Mesendoderm (in vitro differentiated cells): ENCODE measurements at regions not wholly inside any gene's neighbourhood (a gene's known extent, or its start where the extent isn't known, plus 50 kb on each side); places are given as distances from the start of the nearest gene placed in this dataset.

ENCODE experiments used
- DNase-seq: peaks from one replicate; pipeline ENCODE4 v3.0.0; 2013
- H2AK5ac ChIP-seq: 2 replicates; pipeline ENCODE4 v1.6.1; 2013; ENCODE audit warnings: low read length, inconsistent platforms
- H2BK120ac ChIP-seq: 2 replicates; pipeline ENCODE4 v1.6.1; 2013; ENCODE audit warnings: low read depth, mild to moderate bottlenecking, low read length, moderate library complexity, mixed read lengths
- H2BK15ac ChIP-seq: replicated peaks from 2 replicates; pipeline ENCODE4 v1.6.1; 2013; ENCODE audit warnings: low read depth, mild to moderate bottlenecking, moderate library complexity
- H2BK5ac ChIP-seq: 2 replicates; pipeline ENCODE4 v1.6.1; 2013; ENCODE audit warnings: low read length, inconsistent platforms
- H3K18ac ChIP-seq: 2 replicates; pipeline ENCODE4 v1.6.1; 2013; ENCODE audit warnings: mild to moderate bottlenecking, low read length, mixed read lengths
- H3K23ac ChIP-seq: one replicate; pipeline ENCODE4 v1.6.1; 2013; ENCODE audit warnings: low read length
- H3K27ac ChIP-seq: 2 replicates; pipeline ENCODE4 v1.5.1; 2013; ENCODE audit warnings: low read depth, mild to moderate bottlenecking, inconsistent platforms, low read length, moderate library complexity
- H3K27me3 ChIP-seq: 2 replicates; pipeline ENCODE4 v1.6.1; 2013; ENCODE audit warnings: low read length, control low read depth, mild to moderate bottlenecking, inconsistent platforms; ENCODE audit not compliant: insufficient read depth, poor library complexity
- H3K36me3 ChIP-seq: 2 replicates; pipeline ENCODE4 v1.6.1; 2013; ENCODE audit warnings: low read length, inconsistent platforms; ENCODE audit not compliant: control insufficient read depth, insufficient read depth
- H3K4ac ChIP-seq: one replicate; pipeline ENCODE4 v1.6.1; 2013; ENCODE audit warnings: low read depth, mild to moderate bottlenecking, low read length, moderate library complexity
- H3K4me1 ChIP-seq: 2 replicates; pipeline ENCODE4 v1.6.1; 2013; ENCODE audit warnings: low read depth, low read length, inconsistent platforms; ENCODE audit not compliant: control insufficient read depth
- H3K4me2 ChIP-seq: 2 replicates; pipeline ENCODE4 v1.6.1; 2013; ENCODE audit warnings: low read length
- H3K4me3 ChIP-seq: 2 replicates; pipeline ENCODE4 v1.5.1; 2013; ENCODE audit warnings: mild to moderate bottlenecking, low read length
- H3K56ac ChIP-seq: one replicate; pipeline ENCODE4 v1.6.1; 2013; ENCODE audit warnings: low read length
- H3K79me1 ChIP-seq: 2 replicates; pipeline ENCODE4 v1.6.1; 2013; ENCODE audit warnings: low read length, inconsistent platforms
- H3K79me2 ChIP-seq: 2 replicates; pipeline ENCODE4 v1.6.1; 2013; ENCODE audit warnings: mild to moderate bottlenecking, low read length; ENCODE audit not compliant: control insufficient read depth, insufficient read depth
- H3K9ac ChIP-seq: 2 replicates; pipeline ENCODE4 v1.6.1; 2013; ENCODE audit warnings: low read length, inconsistent platforms
- H4K5ac ChIP-seq: one replicate; pipeline ENCODE4 v1.6.1; 2013; ENCODE audit warnings: low read length
- H4K8ac ChIP-seq: one replicate; pipeline ENCODE4 v1.6.1; 2013; ENCODE audit warnings: low read depth, mild to moderate bottlenecking, control low read depth, low read length, moderate library complexity
- WGBS: extraction: QIAGEN DNeasy Blood & Tissue Kit; methylation state at CpG from one replicate; pipeline ENCODE4 v1.1.7; 2013; ENCODE audit warnings: low lambda C conversion rate, missing lambda C conversion rate; ENCODE audit not compliant: insufficient coverage; ENCODE audit errors: extremely low coverage; 5-methylcytosine and 5-hydroxymethylcytosine counted together

DNA sequence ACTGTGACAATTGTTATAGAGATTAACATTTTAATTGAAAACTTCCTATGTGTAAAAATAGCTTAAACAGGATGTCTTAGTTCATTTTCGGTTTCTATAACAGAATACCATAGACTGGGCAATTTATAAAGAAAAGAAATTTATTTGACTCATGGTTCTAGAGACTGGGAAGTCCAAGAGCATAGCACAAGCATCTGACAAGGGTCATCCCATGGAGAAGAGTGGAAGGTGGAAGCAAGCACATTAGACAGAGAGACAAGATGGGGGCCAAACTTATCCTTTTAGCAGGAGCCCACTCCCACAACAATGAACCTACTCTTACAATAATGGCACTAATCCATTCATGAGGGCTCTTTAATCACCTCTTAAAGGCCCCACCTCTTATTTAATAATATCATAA is 100.3 kb downstream of the FAM161A start:
- no peak overlapping the region for H2BK5ac ChIP-seq
- no peak overlapping the region for H4K5ac ChIP-seq
- H3K4me1 ChIP-seq = no peaks in the 10 kb centered on the region
- no peak overlapping the region for H3K18ac ChIP-seq
- H3K9ac ChIP-seq = no peak overlapping the region
- no peak overlapping the region for H3K4ac ChIP-seq
- no peaks in the 10 kb centered on the region for H3K79me2 ChIP-seq
- H2BK120ac ChIP-seq = no peak overlapping the region
- H4K8ac ChIP-seq = no peak overlapping the region
- H3K4me3 ChIP-seq = no peak overlapping the region
- no peak overlapping the region for H2AK5ac ChIP-seq
- no peak overlapping the region for H2BK15ac ChIP-seq
- no peak for DNase-seq
- no peaks in the 10 kb centered on the region for H3K36me3 ChIP-seq
- H3K4me2 ChIP-seq = no peak overlapping the region
- H3K23ac ChIP-seq = no peak overlapping the region
- no peaks in the 10 kb centered on the region for H3K27me3 ChIP-seq
- no peak overlapping the region for H3K56ac ChIP-seq
- no CpG with 5 or more reads among the region's 1 CpG for WGBS
- no peaks in the 10 kb centered on the region for H3K79me1 ChIP-seq
- no peak overlapping the region for H3K27ac ChIP-seq

DNA sequence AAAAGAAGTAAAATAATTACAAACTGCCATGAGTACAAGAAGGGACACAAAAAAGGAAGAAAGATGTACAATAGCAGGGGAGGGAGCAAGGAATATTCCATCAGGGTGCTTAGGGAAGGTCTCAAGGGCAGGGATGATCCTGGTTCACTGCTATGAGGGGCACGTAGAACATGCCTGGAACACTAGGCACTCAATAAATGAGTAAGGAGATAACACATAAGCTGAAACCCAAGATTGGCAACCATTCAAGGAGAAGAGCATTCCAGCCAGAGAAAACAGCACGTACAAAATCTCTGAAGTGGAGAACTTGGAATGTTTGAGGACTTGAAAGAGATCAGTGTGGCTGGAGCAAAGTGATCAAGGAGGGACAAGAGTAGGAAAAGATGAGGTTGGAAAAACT is 103.2 kb downstream of the FAM161A start:
- Histone ChIP-seq H2BK15ac (no peak overlapping the region), H3K36me3 (no peaks in the 10 kb centered on the region), H3K79me1 (no peaks in the 10 kb centered on the region), H3K27ac (no peak overlapping the region), H2BK5ac (no peak overlapping the region), H3K4me2 (no peak overlapping the region), H3K56ac (no peak overlapping the region), H3K4me3 (no peak overlapping the region), H3K79me2 (no peaks in the 10 kb centered on the region), H3K27me3 (no peaks in the 10 kb centered on the region), H3K18ac (no peak overlapping the region), H3K9ac (no peak overlapping the region), H2AK5ac (no peak overlapping the region), H4K8ac (no peak overlapping the region), H3K23ac (no peak overlapping the region), H3K4ac (peak overlapping the region; percentile 55), H2BK120ac (no peak overlapping the region), H3K4me1 (no peaks in the 10 kb centered on the region), H4K5ac (no peak overlapping the region)
- DNase-seq = no peak
- WGBS = no CpG with 5 or more reads among the region's 2 CpGs

DNA sequence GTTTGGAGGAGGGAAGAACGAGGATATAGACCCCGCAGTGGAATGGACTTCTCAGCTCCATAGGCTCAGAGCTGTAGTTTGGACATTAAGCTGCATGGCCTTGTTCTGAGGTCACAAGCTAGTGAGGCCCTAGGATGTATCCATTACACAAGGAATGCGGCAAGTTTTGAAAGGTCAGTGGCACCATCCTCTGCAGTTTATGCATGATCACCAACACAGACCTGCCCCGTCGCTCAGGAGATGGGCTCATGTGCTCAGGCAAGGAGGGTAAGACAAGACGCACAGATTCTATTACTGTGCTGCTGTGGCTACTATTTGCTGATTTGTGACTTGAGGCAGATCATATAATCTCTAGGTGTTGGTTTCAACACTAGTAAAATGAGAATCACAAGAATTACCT is 110.9 kb downstream of the FAM161A start:
- Histone ChIP-seq H4K5ac (no peak overlapping the region), H3K79me1 (no peaks in the 10 kb centered on the region), H3K4me3 (no peak overlapping the region), H4K8ac (no peak overlapping the region), H2BK120ac (no peak overlapping the region), H3K4me1 (no peaks in the 10 kb centered on the region), H3K9ac (no peak overlapping the region), H3K4ac (no peak overlapping the region), H3K27ac (no peak overlapping the region), H3K36me3 (no peaks in the 10 kb centered on the region), H3K56ac (no peak overlapping the region), H3K27me3 (no peaks in the 10 kb centered on the region), H2AK5ac (no peak overlapping the region), H2BK15ac (no peak overlapping the region), H3K4me2 (no peak overlapping the region), H3K23ac (no peak overlapping the region), H2BK5ac (no peak overlapping the region), H3K79me2 (no peaks in the 10 kb centered on the region), H3K18ac (no peak overlapping the region)
- no peak for DNase-seq
- no CpG with 5 or more reads among the region's 6 CpGs for WGBS

DNA sequence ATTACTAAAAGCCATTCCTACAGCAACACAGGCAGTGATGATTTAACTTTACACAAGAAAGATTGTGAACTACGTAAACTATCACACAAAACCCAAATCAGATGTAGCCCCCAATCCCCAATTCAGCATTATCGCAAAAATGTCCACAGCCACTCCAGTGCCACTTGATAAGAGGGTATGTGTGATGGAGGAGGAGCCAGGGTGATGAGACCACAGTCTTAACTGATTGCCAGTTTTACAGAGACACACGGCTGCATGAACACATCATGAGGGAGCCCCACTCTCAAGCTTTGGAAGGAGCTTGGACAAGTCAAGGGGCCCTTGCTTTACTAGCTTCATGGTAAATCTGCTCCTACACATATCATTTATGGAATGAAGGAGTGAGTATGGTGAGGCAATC is 116.0 kb downstream of the FAM161A start:
- no peak overlapping the region for H4K8ac ChIP-seq
- no peak overlapping the region for H3K23ac ChIP-seq
- no peak overlapping the region for H3K56ac ChIP-seq
- H3K4ac ChIP-seq = no peak overlapping the region
- no CpG with 5 or more reads among the region's 3 CpGs for WGBS
- no peaks in the 10 kb centered on the region for H3K27me3 ChIP-seq
- no peaks in the 10 kb centered on the region for H3K79me1 ChIP-seq
- H4K5ac ChIP-seq = no peak overlapping the region
- DNase-seq = no peak
- no peak overlapping the region for H3K4me3 ChIP-seq
- H3K18ac ChIP-seq = no peak overlapping the region
- H3K9ac ChIP-seq = no peak overlapping the region
- H2BK15ac ChIP-seq = no peak overlapping the region
- no peak overlapping the region for H2AK5ac ChIP-seq
- H2BK5ac ChIP-seq = no peak overlapping the region
- H3K36me3 ChIP-seq = no peaks in the 10 kb centered on the region
- H3K4me1 ChIP-seq = no peaks in the 10 kb centered on the region
- H3K4me2 ChIP-seq = no peak overlapping the region
- no peaks in the 10 kb centered on the region for H3K79me2 ChIP-seq
- H3K27ac ChIP-seq = no peak overlapping the region
- H2BK120ac ChIP-seq = no peak overlapping the region

DNA sequence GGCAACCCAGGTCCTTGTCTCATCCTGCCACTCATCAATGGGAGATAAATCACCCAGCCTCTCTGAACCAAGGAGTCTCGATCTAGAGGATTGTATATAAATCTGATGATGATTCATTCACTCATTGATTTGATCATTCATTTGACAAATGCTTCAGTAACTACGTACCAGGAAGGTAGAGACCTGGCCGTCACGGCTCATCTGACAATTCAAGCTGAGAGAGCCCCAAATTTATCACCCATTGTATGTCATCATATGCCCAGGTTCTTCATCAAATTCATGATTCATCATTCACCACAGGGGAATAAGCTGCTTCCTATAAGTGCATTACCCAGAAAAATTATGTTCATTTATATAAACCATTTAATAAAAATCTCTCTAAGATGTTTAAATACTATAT is 116.9 kb downstream of the FAM161A start:
- H3K4ac ChIP-seq = no peak overlapping the region
- no peak overlapping the region for H2AK5ac ChIP-seq
- no peak for DNase-seq

DNA sequence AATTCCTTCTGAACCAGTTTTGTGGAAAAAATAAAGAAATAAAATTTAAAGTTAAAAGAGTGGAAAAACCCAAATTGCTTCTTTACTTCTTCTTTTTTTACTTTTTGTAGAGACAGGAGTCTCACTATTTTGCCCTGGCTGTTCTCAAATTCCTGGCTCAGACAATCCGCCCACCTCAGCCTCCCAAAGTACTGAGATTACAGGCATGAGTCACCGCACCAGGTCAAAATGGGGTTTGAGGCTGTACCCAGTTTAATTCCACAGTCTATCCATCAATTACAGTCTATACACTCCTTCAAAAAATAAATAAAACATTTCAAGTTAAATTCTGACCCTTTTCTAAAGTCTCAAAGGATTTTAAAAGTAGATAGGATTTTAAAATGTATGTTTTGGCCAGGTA is 120.3 kb downstream of the FAM161A start:
- H3K9ac ChIP-seq = no peak overlapping the region
- H3K36me3 ChIP-seq = no peaks in the 10 kb centered on the region
- no peak overlapping the region for H3K27ac ChIP-seq
- H3K23ac ChIP-seq = no peak overlapping the region
- no peaks in the 10 kb centered on the region for H3K79me1 ChIP-seq
- H3K4me1 ChIP-seq = no peaks in the 10 kb centered on the region
- H3K4me3 ChIP-seq = no peak overlapping the region
- H2AK5ac ChIP-seq = no peak overlapping the region
- H3K79me2 ChIP-seq = no peaks in the 10 kb centered on the region
- no peak overlapping the region for H3K4me2 ChIP-seq
- no peak overlapping the region for H3K18ac ChIP-seq
- H4K8ac ChIP-seq = no peak overlapping the region
- H2BK120ac ChIP-seq = no peak overlapping the region
- no peak overlapping the region for H4K5ac ChIP-seq
- DNase-seq = no peak
- H2BK15ac ChIP-seq = no peak overlapping the region
- H3K4ac ChIP-seq = no peak overlapping the region
- no CpG with 5 or more reads among the region's 2 CpGs for WGBS
- H3K27me3 ChIP-seq = no peaks in the 10 kb centered on the region
- H3K56ac ChIP-seq = no peak overlapping the region
- H2BK5ac ChIP-seq = no peak overlapping the region

More for the DNA sequence above, 116.9 kb downstream of the FAM161A start:
- Histone ChIP-seq H3K18ac (no peak overlapping the region), H4K5ac (no peak overlapping the region), H3K27ac (no peak overlapping the region), H3K79me2 (no peaks in the 10 kb centered on the region), H3K56ac (no peak overlapping the region), H3K36me3 (no peaks in the 10 kb centered on the region), H2BK5ac (no peak overlapping the region), H3K4me3 (no peak overlapping the region), H3K4me1 (no peaks in the 10 kb centered on the region), H4K8ac (no peak overlapping the region), H3K79me1 (no peaks in the 10 kb centered on the region), H3K4me2 (no peak overlapping the region), H2BK15ac (no peak overlapping the region), H3K9ac (no peak overlapping the region), H3K23ac (no peak overlapping the region), H3K27me3 (no peaks in the 10 kb centered on the region), H2BK120ac (no peak overlapping the region)
- WGBS = no CpG with 5 or more reads among the region's 4 CpGs
